ENCODE measurements at regions not wholly inside any gene's neighbourhood (a gene's known extent, or its start where the extent isn't known, plus 50 kb on each side); places are given as distances from the start of the nearest gene placed in this dataset.

DNA sequence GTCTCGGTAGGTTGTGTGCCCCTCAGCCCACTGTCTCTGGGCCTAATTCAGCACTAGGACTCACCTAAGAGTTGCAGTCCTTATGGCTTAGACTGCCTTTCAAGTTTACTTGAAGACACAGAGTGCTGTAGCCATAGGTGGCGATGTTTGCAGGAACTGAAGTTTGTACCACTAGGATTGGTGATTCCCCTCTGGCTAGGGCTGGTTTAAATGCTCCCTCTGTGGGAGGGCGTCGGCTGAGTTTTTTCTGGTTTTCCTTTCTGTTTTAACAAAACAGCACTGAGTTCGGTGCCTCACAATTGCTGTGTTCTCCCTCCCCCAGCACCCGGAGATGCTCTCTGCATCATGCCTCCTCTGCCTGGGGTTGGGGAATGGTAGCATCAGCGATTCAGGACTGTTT, 480.9 kb downstream of the PCDH11X start:
- Histone ChIP-seq H2BK20ac (ENCODE audit: low read depth, low read length) (no peak overlapping the region), H2AK9ac (replicated peaks; ENCODE audit: low read depth, low read length, poor library complexity) (no peak overlapping the region), H3K14ac (replicated peaks; ENCODE audit: low read depth, low read length) (no peak overlapping the region), H3K56ac (ENCODE audit: extremely low read depth, insufficient read depth, low read length) (no peak overlapping the region), H3K18ac (ENCODE audit: low read depth, low read length) (no peak overlapping the region), H3K9me1 (ENCODE audit: insufficient read depth, low read length) (no peaks in the 10 kb centered on the region), H3K27ac (ENCODE audit: insufficient read depth, low read length) (no peak overlapping the region), H2BK5ac (ENCODE audit: low read depth, low read length, poor library complexity, severe bottlenecking) (no peak overlapping the region), H4K5ac (ENCODE audit: low read depth, low read length) (no peak overlapping the region), H3K23ac (ENCODE audit: low read depth, low read length) (no peak overlapping the region), H2AFZ (replicated peaks; ENCODE audit: low read length, poor library complexity) (no peak overlapping the region), H3K79me1 (ENCODE audit: low read depth in 1 of 2, low read length in 2 of 2) (no peaks in the 10 kb centered on the region), H3K4me2 (ENCODE audit: low read depth, low read length) (no peak overlapping the region), H2BK120ac (ENCODE audit: low read depth, low read length) (no peak overlapping the region), H3K4me3 (ENCODE audit: insufficient read depth, low read depth, low read length) (no peak overlapping the region), H3K4ac (ENCODE audit: low read depth, low read length) (no peak overlapping the region), H4K8ac (ENCODE audit: low read depth in 2 of 2, low read length in 2 of 2) (no peak overlapping the region), H2BK15ac (ENCODE audit: low read depth, low read length) (no peak overlapping the region), H4K20me1 (ENCODE audit: insufficient read depth, low read length) (no peaks in the 10 kb centered on the region), H3K9me3 (ENCODE audit: control insufficient read depth, insufficient read depth, low read length) (0 out of 2 replicates have a peak, but pooled peaks cover 1% of the 10 kb centered on the region), H4K91ac (ENCODE audit: insufficient read depth, low read depth, low read length) (no peak overlapping the region), H2AK5ac (ENCODE audit: low read depth, low read length) (no peak overlapping the region), H3K9ac (ENCODE audit: low read depth, low read length) (no peak overlapping the region), H3K4me1 (ENCODE audit: control insufficient read depth, insufficient read depth, low read length) (no peaks in the 10 kb centered on the region), H3K27me3 (ENCODE audit: control insufficient read depth, insufficient read depth, low read length) (no peaks in the 10 kb centered on the region; the same call in 1 of the 2 replicates), H3K36me3 (ENCODE audit: control insufficient read depth, insufficient read depth, low read length) (no peaks in the 10 kb centered on the region)
- ChIA-PET CTCF (no interaction called here), POLR2A (ENCODE audit: unreplicated experiment) (no interaction called here)
- DNase-seq = no peak
- TF ChIP-seq RFX5 (IDR thresholded peaks at IDR 0.05; ENCODE audit: low read depth, low read length) (no peak), MAFK (IDR thresholded peaks at IDR 0.05; ENCODE audit: low read depth, low read length) (no peak), MXI1 (IDR thresholded peaks at IDR 0.05; ENCODE audit: borderline replicate concordance, low read depth, low read length) (no peak), SMC3 (IDR thresholded peaks at IDR 0.05; ENCODE audit: low read depth, low read length) (no peak), NFE2L2 (IDR thresholded peaks at IDR 0.05; ENCODE audit: low read depth, low read length) (no peak), MAZ (IDR thresholded peaks at IDR 0.05; ENCODE audit: borderline replicate concordance, low read depth, low read length) (no peak), POLR2A (IDR thresholded peaks at IDR 0.05; ENCODE audit: low read depth, low read length) (no peak), CHD1 (IDR thresholded peaks at IDR 0.05; ENCODE audit: low read depth, low read length) (no peak), CEBPB (IDR thresholded peaks at IDR 0.05; ENCODE audit: low read depth, low read length) (no peak), BHLHE40 (IDR thresholded peaks at IDR 0.05; ENCODE audit: low read depth, low read length) (no peak), RCOR1 (IDR thresholded peaks at IDR 0.05; ENCODE audit: insufficient replicate concordance, low read length) (no peak), RAD21 (IDR thresholded peaks at IDR 0.05; ENCODE audit: low read length) (no peak), FOS (IDR thresholded peaks at IDR 0.05; ENCODE audit: low read depth, low read length) (no peak)
- TF ChIP-seq, protein P1, sequence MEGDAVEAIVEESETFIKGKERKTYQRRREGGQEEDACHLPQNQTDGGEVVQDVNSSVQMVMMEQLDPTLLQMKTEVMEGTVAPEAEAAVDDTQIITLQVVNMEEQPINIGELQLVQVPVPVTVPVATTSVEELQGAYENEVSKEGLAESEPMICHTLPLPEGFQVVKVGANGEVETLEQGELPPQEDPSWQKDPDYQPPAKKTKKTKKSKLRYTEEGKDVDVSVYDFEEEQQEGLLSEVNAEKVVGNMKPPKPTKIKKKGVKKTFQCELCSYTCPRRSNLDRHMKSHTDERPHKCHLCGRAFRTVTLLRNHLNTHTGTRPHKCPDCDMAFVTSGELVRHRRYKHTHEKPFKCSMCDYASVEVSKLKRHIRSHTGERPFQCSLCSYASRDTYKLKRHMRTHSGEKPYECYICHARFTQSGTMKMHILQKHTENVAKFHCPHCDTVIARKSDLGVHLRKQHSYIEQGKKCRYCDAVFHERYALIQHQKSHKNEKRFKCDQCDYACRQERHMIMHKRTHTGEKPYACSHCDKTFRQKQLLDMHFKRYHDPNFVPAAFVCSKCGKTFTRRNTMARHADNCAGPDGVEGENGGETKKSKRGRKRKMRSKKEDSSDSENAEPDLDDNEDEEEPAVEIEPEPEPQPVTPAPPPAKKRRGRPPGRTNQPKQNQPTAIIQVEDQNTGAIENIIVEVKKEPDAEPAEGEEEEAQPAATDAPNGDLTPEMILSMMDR (conservative IDR thresholded peaks at IDR 0.05; ENCODE audit: low read depth, low read length) = no peak
- TF ChIP-seq, protein P2, sequence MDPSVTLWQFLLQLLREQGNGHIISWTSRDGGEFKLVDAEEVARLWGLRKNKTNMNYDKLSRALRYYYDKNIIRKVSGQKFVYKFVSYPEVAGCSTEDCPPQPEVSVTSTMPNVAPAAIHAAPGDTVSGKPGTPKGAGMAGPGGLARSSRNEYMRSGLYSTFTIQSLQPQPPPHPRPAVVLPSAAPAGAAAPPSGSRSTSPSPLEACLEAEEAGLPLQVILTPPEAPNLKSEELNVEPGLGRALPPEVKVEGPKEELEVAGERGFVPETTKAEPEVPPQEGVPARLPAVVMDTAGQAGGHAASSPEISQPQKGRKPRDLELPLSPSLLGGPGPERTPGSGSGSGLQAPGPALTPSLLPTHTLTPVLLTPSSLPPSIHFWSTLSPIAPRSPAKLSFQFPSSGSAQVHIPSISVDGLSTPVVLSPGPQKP (IDR thresholded peaks at IDR 0.05; ENCODE audit: borderline replicate concordance, low read depth, low read length) = no peak
- TF ChIP-seq, protein P3, sequence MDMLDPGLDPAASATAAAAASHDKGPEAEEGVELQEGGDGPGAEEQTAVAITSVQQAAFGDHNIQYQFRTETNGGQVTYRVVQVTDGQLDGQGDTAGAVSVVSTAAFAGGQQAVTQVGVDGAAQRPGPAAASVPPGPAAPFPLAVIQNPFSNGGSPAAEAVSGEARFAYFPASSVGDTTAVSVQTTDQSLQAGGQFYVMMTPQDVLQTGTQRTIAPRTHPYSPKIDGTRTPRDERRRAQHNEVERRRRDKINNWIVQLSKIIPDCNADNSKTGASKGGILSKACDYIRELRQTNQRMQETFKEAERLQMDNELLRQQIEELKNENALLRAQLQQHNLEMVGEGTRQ (IDR thresholded peaks at IDR 0.05; ENCODE audit: low read depth, low read length) = no peak
- BruUV-seq (replicated peaks) = no TSS peak
- ATAC-seq (ENCODE audit: low read depth) = no peak
- intact Hi-C loops (cut with micrococcal nuclease) (no loop called here), dilution Hi-C loops (cut with HindIII; ENCODE audit: low sequenced_read_pairs, unreplicated experiment) (no loop called here), in situ Hi-C loops (cut with MboI; ENCODE audit: low sequenced_read_pairs) (no loop called here)
- WGBS, 2 experiments (ENCODE audit: extremely low coverage in 2 of 2, insufficient read length in 1 of 2) = 80% methylated on average over 1 of the region's 7 CpGs; no CpG with 5 or more reads in 1 of the 2 experiments
